Activated T-cell treated with anti-CD3 and anti-CD28 coated beads, Interleukin-2, amount 50 U/mL, for 48 hours (primary cell): ENCODE measurements at regions not wholly inside any gene's neighbourhood (a gene's known extent, or its start where the extent isn't known, plus 50 kb on each side); places are given as distances from the start of the nearest gene placed in this dataset.
"Not testable (repeated sequence)": the region's sequence is repeated elsewhere in the genome, so short reads cannot be mapped to it uniquely, and the experiment has no call there.

Experiments
- DNase-seq, 2 experiments: peaks; one replicate each; pipeline ENCODE4 v3.0.0-alpha.2; 2020

- DNase-seq: no peak
Measured at GRCh38 chr16:61150351-61150750, 885.9 kb downstream of the CDH8 start.

- no peak for DNase-seq
Measured at GRCh38 chr16:61149709-61150108, 886.5 kb downstream of the CDH8 start.

GRCh38 chr16:61148930-61149329 is 887.3 kb downstream of the CDH8 start:
- DNase-seq: no peak

- DNase-seq: no peak
Measured at GRCh38 chr16:61146429-61146828, 889.8 kb downstream of the CDH8 start.

GRCh38 chr16:61131447-61131846 is 904.8 kb downstream of the CDH8 start:
- DNase-seq: no peak

- DNase-seq: no peak
Measured at GRCh38 chr16:61128545-61129323, 907.5 kb downstream of the CDH8 start.

GRCh38 chr16:61105544-61105943 is 930.7 kb downstream of the CDH8 start:
- no peak for DNase-seq

- no peak for DNase-seq
Measured at GRCh38 chr16:61098505-61098904, 937.7 kb downstream of the CDH8 start.

- not testable (repeated sequence) for DNase-seq
Measured at GRCh38 chr16:61091300-61091699, 944.9 kb downstream of the CDH8 start.

GRCh38 chr16:61083711-61084110 is 952.5 kb downstream of the CDH8 start:
- no peak for DNase-seq

- no peak for DNase-seq
Measured at GRCh38 chr16:61074324-61074723, 961.9 kb downstream of the CDH8 start.

- DNase-seq: no peak
Measured at GRCh38 chr16:61057635-61058034, 978.6 kb downstream of the CDH8 start.

GRCh38 chr16:61050547-61050946 is 985.7 kb downstream of the CDH8 start:
- no peak for DNase-seq

- DNase-seq: no peak
Measured at GRCh38 chr16:61045931-61046330, 990.3 kb downstream of the CDH8 start.

GRCh38 chr16:61042737-61043136 is 993.5 kb downstream of the CDH8 start:
- no peak for DNase-seq

- no peak for DNase-seq
Measured at GRCh38 chr16:61030616-61031015, 1005.6 kb downstream of the CDH8 start.

- no peak for DNase-seq
Measured at GRCh38 chr16:61024180-61024900, 1011.9 kb downstream of the CDH8 start.

GRCh38 chr16:61014869-61015268 is 1021.4 kb downstream of the CDH8 start:
- no peak for DNase-seq

- no peak for DNase-seq
Measured at GRCh38 chr16:61007694-61008093, 1028.5 kb downstream of the CDH8 start.

- DNase-seq: no peak
Measured at GRCh38 chr16:61005952-61006351, 1030.3 kb downstream of the CDH8 start.

GRCh38 chr16:61002479-61003204 is 1033.6 kb downstream of the CDH8 start:
- DNase-seq: no peak

GRCh38 chr16:60991886-60992285 is 1044.4 kb downstream of the CDH8 start:
- no peak for DNase-seq

- no peak for DNase-seq
Measured at GRCh38 chr16:60989592-60989991, 1046.6 kb downstream of the CDH8 start.

GRCh38 chr16:60979119-60979518 is 1057.1 kb downstream of the CDH8 start:
- no peak for DNase-seq
